ENCODE measurements at regions not wholly inside any gene's neighbourhood (a gene's known extent, or its start where the extent isn't known, plus 50 kb on each side); places are given as distances from the start of the nearest gene placed in this dataset.

GRCh38 chr2:133720429-133720828, 152.2 kb upstream of the NCKAP5 start (continued):
- TF ChIP-seq MYB (IDR thresholded peaks at IDR 0.05; ENCODE audit: borderline replicate concordance, low read depth, low read length), result no peak

- ChIA-PET POLR2A (interaction anchor here (0.5 kb wide), 1 partner anchor 115 kb away, joined by 7 read pairs; no protein-coding TSS in a partner anchor), RAD21 (ENCODE audit: unreplicated experiment) (no interaction called here), SMC1A (ENCODE audit: uncharacterized antibody, unreplicated experiment) (no interaction called here), CTCF (no interaction called here)
- Histone ChIP-seq H3K36me3 (ENCODE audit: control insufficient read depth in 2 of 2, insufficient read depth in 2 of 2, low read length in 1 of 2) (no peaks in the 10 kb centered on the region), H2AFZ (ENCODE audit: control insufficient read depth, low read depth, low read length) (no peak overlapping the region), H3K27ac (ENCODE audit: control insufficient read depth, insufficient read depth) (no peak overlapping the region), H3K9me3 (replicated peaks; ENCODE audit: control insufficient read depth, insufficient read depth, low read length) (no peaks in the 10 kb centered on the region), H3K79me2 (ENCODE audit: control insufficient read depth, insufficient read depth, low read length) (no peaks in the 10 kb centered on the region), H3K9ac (ENCODE audit: control insufficient read depth, insufficient read depth, low read length) (no peak overlapping the region), H3K4me3 (no peak overlapping the region), H3K4me1 (ENCODE audit: control insufficient read depth, insufficient read depth, low read length) (no peaks in the 10 kb centered on the region), H3K4me2 (ENCODE audit: control insufficient read depth, insufficient read depth) (no peak overlapping the region), H4K20me1 (ENCODE audit: control insufficient read depth, insufficient read depth) (no peaks in the 10 kb centered on the region), H3K27me3 (replicated peaks in 1 of 2; ENCODE audit: control insufficient read depth in 2 of 2, insufficient read depth in 2 of 2, low read length in 1 of 2) (no peaks in the 10 kb centered on the region; a peak in 1 of 4 replicates)
- FAIRE-seq, result no peak
- in situ Hi-C loops (cut with MboI) (no loop called here), intact Hi-C loops (cut with micrococcal nuclease; ENCODE audit: unreplicated experiment) (no loop called here)
- no peak for ATAC-seq
- DNase-seq (ENCODE audit: low read depth, low spot score), result no peak
- BruUV-seq (replicated peaks), result no TSS peak
- WGBS (ENCODE audit: insufficient coverage, insufficient replicate concordance, low lambda C conversion rate, missing lambda C conversion rate), result 36% methylated on average over 3 of the region's 3 CpGs
- TF ChIP-seq EED (IDR thresholded peaks at IDR 0.05; ENCODE audit: low read depth), result no peak
- TF ChIP-seq, protein P1, sequence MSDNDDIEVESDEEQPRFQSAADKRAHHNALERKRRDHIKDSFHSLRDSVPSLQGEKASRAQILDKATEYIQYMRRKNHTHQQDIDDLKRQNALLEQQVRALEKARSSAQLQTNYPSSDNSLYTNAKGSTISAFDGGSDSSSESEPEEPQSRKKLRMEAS (IDR thresholded peaks at IDR 0.05; ENCODE audit: low read depth, low read length), result no peak
Observed at GRCh38 chr2:133721118-133721517, 152.9 kb upstream of the NCKAP5 start.

GRCh38 chr2:133723133-133723532, 154.9 kb upstream of the NCKAP5 start:
- ChIA-PET SMC1A (ENCODE audit: uncharacterized antibody, unreplicated experiment) (no interaction called here), POLR2A (no interaction called here), RAD21 (ENCODE audit: unreplicated experiment) (no interaction called here), CTCF (no interaction called here)
- H3K9ac ChIP-seq (ENCODE audit: control insufficient read depth, insufficient read depth, low read length), result no peak overlapping the region
- H2AFZ ChIP-seq (ENCODE audit: control insufficient read depth, low read depth, low read length), result no peak overlapping the region
- H3K9me3 ChIP-seq (replicated peaks; ENCODE audit: control insufficient read depth, insufficient read depth, low read length), result no peaks in the 10 kb centered on the region
- ATAC-seq (no peak), DNase-seq (ENCODE audit: low read depth, low spot score) (no peak), FAIRE-seq (no peak)
- no peak overlapping the region for H3K4me2 ChIP-seq (ENCODE audit: control insufficient read depth, insufficient read depth)
- H3K27ac ChIP-seq (ENCODE audit: control insufficient read depth, insufficient read depth), result no peak overlapping the region
- no peaks in the 10 kb centered on the region for H3K4me1 ChIP-seq (ENCODE audit: control insufficient read depth, insufficient read depth, low read length)
- intact Hi-C loops (cut with micrococcal nuclease; ENCODE audit: unreplicated experiment), result no loop called here
- no peaks in the 10 kb centered on the region for H3K79me2 ChIP-seq (ENCODE audit: control insufficient read depth, insufficient read depth, low read length)
- H3K27me3 ChIP-seq (replicated peaks in 1 of 2; ENCODE audit: control insufficient read depth in 2 of 2, insufficient read depth in 2 of 2, low read length in 1 of 2), result no peaks in the 10 kb centered on the region; a peak in 2 of 4 replicates
- BruUV-seq (replicated peaks), result no TSS peak
- no peak overlapping the region for H3K4me3 ChIP-seq
- in situ Hi-C loops (cut with MboI), result no loop called here
- 18% methylated on average over 3 of the region's 3 CpGs for WGBS (ENCODE audit: insufficient coverage, insufficient replicate concordance, low lambda C conversion rate, missing lambda C conversion rate)
- H3K36me3 ChIP-seq (ENCODE audit: control insufficient read depth in 2 of 2, insufficient read depth in 2 of 2, low read length in 1 of 2), result no peaks in the 10 kb centered on the region
- no peaks in the 10 kb centered on the region for H4K20me1 ChIP-seq (ENCODE audit: control insufficient read depth, insufficient read depth)
- TF ChIP-seq ZNF24 (IDR thresholded peaks at IDR 0.05) (no peak), CREM (IDR thresholded peaks at IDR 0.05; ENCODE audit: low read depth) (no peak), WRNIP1 (IDR thresholded peaks at IDR 0.05; ENCODE audit: borderline replicate concordance, low read depth, low read length) (no peak), TARDBP (IDR thresholded peaks at IDR 0.05; ENCODE audit: borderline replicate concordance) (no peak), BRCA1 (IDR thresholded peaks at IDR 0.05; ENCODE audit: low read depth, low read length) (no peak), ZNF207 (IDR thresholded peaks at IDR 0.05; ENCODE audit: borderline replicate concordance) (no peak), SREBF1 (IDR thresholded peaks at IDR 0.05; ENCODE audit: low read length) (no peak), CEBPZ (IDR thresholded peaks at IDR 0.05; ENCODE audit: low read depth, low read length) (no peak), POU2F2 (IDR thresholded peaks at IDR 0.05; ENCODE audit: borderline replicate concordance, low read depth, low read length) (no peak), CHD2 (IDR thresholded peaks at IDR 0.05; ENCODE audit: borderline replicate concordance, low read depth, low read length) (no peak), HDAC6 (IDR thresholded peaks at IDR 0.05; ENCODE audit: unreplicated experiment) (no peak)

Measured in GM12878 (cell line).